CD4-positive, alpha-beta T cell treated with Interferon gamma for 1 hour (primary cell): ENCODE measurements at regions not wholly inside any gene's neighbourhood (a gene's known extent, or its start where the extent isn't known, plus 50 kb on each side); places are given as distances from the start of the nearest gene placed in this dataset.

Source experiments
- DNase-seq: peaks from one replicate; pipeline ENCODE4 v3.0.0-alpha.2; 2020

GRCh38 chr1:232474826-232475225 is 155.1 kb downstream of the SIPA1L2 start:
- no peak for DNase-seq

GRCh38 chr1:232473900-232474299 is 156.0 kb downstream of the SIPA1L2 start:
- DNase-seq = no peak

- DNase-seq = no peak
These were observed 156.6 kb downstream of the SIPA1L2 start for GRCh38 chr1:232473324-232473723.

- no peak for DNase-seq
These were observed 157.4 kb downstream of the SIPA1L2 start for GRCh38 chr1:232472485-232473041.

GRCh38 chr1:232471250-232471649 is 158.7 kb downstream of the SIPA1L2 start:
- DNase-seq = no peak

- no peak for DNase-seq
These were observed 159.2 kb downstream of the SIPA1L2 start for GRCh38 chr1:232470711-232471110.

- no peak for DNase-seq
These were observed 161.7 kb downstream of the SIPA1L2 start for GRCh38 chr1:232468249-232468648.

GRCh38 chr1:232467073-232467760 is 162.7 kb downstream of the SIPA1L2 start:
- no peak for DNase-seq

- no peak for DNase-seq
These were observed 165.6 kb downstream of the SIPA1L2 start for GRCh38 chr1:232464325-232464724.

- DNase-seq = no peak
These were observed 166.7 kb downstream of the SIPA1L2 start for GRCh38 chr1:232463225-232463624.

GRCh38 chr1:232462213-232462612 is 167.7 kb downstream of the SIPA1L2 start:
- DNase-seq = no peak

- no peak for DNase-seq
These were observed 170.1 kb downstream of the SIPA1L2 start for GRCh38 chr1:232459826-232460225.

- no peak for DNase-seq
These were observed 170.8 kb downstream of the SIPA1L2 start for GRCh38 chr1:232459087-232459486.

GRCh38 chr1:232457595-232457994 is 172.3 kb downstream of the SIPA1L2 start:
- DNase-seq = peak; percentile 5

GRCh38 chr1:232456714-232457113 is 173.2 kb downstream of the SIPA1L2 start:
- DNase-seq = no peak

- no peak for DNase-seq
These were observed 175.6 kb downstream of the SIPA1L2 start for GRCh38 chr1:232454227-232454886.

GRCh38 chr1:232452736-232453440 is 177.0 kb downstream of the SIPA1L2 start:
- no peak for DNase-seq

- no peak for DNase-seq
These were observed 177.8 kb downstream of the SIPA1L2 start for GRCh38 chr1:232452117-232452516.

GRCh38 chr1:232451506-232451905 is 178.4 kb downstream of the SIPA1L2 start:
- DNase-seq = no peak

- DNase-seq = no peak
These were observed 179.3 kb downstream of the SIPA1L2 start for GRCh38 chr1:232450615-232451014.

- no peak for DNase-seq
These were observed 182.8 kb downstream of the SIPA1L2 start for GRCh38 chr1:232447125-232447524.

GRCh38 chr1:232445361-232446106 is 184.4 kb downstream of the SIPA1L2 start:
- no peak for DNase-seq

- DNase-seq = no peak
These were observed 186.6 kb downstream of the SIPA1L2 start for GRCh38 chr1:232443372-232443771.
